ENCODE measurements at regions not wholly inside any gene's neighbourhood (a gene's known extent, or its start where the extent isn't known, plus 50 kb on each side); places are given as distances from the start of the nearest gene placed in this dataset.

DNA sequence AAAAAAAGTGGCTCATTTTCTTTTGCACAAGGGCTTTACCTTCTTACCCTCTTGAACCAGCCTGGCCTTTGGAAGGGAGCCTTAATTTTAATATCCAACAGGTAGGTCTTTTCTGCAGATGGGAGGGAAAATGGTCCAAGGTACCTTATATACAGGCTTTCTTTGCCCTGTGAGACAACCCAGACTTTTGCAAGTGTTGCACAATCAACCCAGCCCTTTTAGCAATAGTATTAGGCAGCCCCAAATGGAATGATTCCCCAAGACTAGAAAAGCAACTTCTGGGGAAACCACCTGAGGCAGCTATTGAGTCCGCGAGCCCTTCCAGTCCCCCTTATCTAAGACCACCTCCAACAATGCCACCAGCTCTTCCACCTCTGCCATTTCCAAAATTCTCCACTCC lies 1138.3 kb downstream of the XPNPEP1 start:
- no peak for DNase-seq (ENCODE audit: low read depth)

GRCh38 chr10:108784534-108784933 lies 1138.8 kb downstream of the XPNPEP1 start:
- DNase-seq (ENCODE audit: low read depth), result no peak

DNA sequence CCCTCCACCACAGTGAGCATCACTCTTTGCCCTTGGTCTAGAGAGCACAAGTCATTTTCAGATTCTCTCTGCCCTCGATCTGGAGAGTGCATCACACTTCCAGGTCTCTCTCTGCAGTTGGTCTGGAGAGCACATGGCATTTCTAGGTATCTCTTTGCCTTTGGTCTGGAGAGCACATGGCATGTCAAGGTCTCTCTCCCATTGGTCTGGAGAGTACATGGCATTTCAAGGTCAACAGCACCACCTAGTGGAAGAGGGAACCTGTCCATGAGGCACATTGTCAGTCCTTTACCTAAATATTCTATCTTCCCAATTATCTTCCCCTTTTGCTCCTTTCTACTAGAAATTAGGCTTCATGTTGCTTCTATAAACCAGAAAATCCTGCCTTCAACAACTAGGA lies 1139.4 kb downstream of the XPNPEP1 start:
- DNase-seq (ENCODE audit: low read depth), result no peak

- no peak for DNase-seq (ENCODE audit: low read depth)
Observed at GRCh38 chr10:108782411-108782810, 1140.9 kb downstream of the XPNPEP1 start.

- no peak for DNase-seq (ENCODE audit: low read depth)
Observed at GRCh38 chr10:108779501-108779900, 1143.8 kb downstream of the XPNPEP1 start.

- no peak for DNase-seq (ENCODE audit: low read depth)
Observed at GRCh38 chr10:108775911-108776475, 1147.3 kb downstream of the XPNPEP1 start.

GRCh38 chr10:108771106-108771505 lies 1152.2 kb downstream of the XPNPEP1 start:
- no peak for DNase-seq (ENCODE audit: low read depth)

DNA sequence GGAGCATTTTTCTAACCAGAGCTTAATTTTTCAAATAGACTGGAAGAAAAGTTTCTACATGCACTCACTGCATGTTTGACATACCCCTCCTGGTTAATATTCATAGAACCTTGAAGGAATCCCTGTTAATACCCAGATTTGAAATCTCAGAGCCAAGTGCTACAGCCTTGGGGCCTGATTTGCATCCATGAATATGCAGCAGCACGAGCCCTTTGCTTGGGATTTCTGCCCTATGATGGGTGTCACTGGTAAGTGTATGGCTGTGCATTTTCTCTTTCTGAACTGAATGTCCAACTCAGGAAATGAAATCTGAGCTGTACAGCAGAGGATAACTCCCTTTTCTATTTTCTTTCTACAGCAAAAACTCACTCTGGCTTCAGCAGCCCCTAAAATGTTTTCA lies 1157.5 kb downstream of the XPNPEP1 start:
- DNase-seq (ENCODE audit: low read depth), result no peak

GRCh38 chr10:108757946-108758345 lies 1165.4 kb downstream of the XPNPEP1 start:
- no peak for DNase-seq (ENCODE audit: low read depth)

DNA sequence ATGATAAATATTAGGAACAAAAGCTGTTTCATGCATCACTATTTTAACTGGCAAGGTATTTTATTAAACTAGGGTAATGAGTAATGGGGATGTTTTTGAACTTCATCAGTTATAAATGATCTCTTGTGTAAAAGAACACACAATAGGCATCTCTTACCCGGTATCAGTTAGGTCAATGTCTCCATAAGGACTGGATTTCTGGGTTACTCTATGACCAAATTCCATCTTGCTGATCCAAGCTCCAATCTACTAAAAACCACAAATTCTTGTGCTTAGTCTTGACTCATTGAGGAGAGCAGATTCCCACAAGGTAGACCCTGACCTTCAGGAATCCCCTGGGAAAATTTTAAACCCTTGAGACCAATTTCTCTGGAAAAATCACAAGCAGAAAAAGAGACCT lies 1167.7 kb downstream of the XPNPEP1 start:
- DNase-seq (ENCODE audit: low read depth), result no peak

- DNase-seq (ENCODE audit: low read depth), result no peak
Observed at GRCh38 chr10:108753326-108753725, 1170.0 kb downstream of the XPNPEP1 start.

DNA sequence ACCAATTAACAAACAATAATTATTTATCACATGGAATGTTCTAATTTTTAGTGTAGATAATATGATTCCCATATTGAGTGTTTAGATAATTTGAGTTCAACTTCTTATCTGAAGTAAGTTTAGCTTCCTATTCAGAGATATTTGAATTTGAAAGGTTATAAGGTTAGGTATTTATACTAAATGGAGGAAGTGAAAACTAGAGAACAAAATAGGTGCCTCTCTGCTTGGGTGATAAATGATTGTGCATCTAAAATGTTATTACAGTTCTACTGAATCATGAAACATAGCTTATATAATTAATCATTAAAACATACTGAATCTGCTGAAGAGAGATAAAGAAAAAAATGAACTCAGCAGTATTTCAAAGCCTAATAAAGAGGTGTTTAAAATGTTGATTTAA lies 1174.3 kb downstream of the XPNPEP1 start:
- no peak for DNase-seq (ENCODE audit: low read depth)

- DNase-seq (ENCODE audit: low read depth), result no peak
Observed at GRCh38 chr10:108736111-108736510, 1187.2 kb downstream of the XPNPEP1 start.

- no peak for DNase-seq (ENCODE audit: low read depth)
Observed at GRCh38 chr10:108735380-108735779, 1187.9 kb downstream of the XPNPEP1 start.

- DNase-seq (ENCODE audit: low read depth), result no peak
Observed at GRCh38 chr10:108721874-108722273, 1201.4 kb downstream of the XPNPEP1 start.

- DNase-seq (ENCODE audit: low read depth), result no peak
Observed at GRCh38 chr10:108716352-108716751, 1207.0 kb downstream of the XPNPEP1 start.

- DNase-seq (ENCODE audit: low read depth), result no peak
Observed at GRCh38 chr10:108709927-108710722, 1213.2 kb downstream of the XPNPEP1 start.

GRCh38 chr10:108708363-108708762 lies 1214.9 kb downstream of the XPNPEP1 start:
- DNase-seq (ENCODE audit: low read depth), result no peak

DNA sequence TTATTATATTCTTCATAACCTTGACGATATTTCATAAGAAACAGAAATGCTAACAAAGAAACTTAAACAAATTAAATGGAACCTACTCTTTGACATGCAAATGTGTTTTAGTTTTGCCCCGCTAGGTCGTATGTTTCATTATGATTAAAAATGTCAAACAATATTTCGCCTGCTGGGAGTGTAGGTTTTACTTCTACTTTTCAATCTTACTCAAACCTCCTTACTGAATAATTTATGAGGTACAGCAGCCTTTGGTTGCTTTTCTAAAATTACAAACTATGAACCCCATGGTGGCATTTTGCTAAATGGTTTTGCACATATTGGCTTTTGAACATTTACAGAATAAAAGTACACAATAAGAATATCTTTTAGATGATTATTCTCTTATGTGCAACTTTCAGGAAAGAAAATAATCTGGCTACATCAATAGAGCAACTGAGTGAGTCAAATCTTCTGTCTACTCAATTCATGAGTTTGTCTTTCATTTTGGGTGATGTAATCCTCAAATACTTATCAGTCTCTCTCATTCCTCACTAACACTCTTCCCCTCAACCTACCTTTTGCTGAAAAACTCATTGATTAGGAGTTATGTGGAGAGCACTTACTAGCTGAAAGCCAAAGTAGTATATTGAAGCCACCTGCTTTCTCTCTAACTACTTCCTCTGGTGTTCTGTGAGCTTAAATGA lies 1226.4 kb downstream of the XPNPEP1 start:
- no peak for DNase-seq (ENCODE audit: low read depth)

DNA sequence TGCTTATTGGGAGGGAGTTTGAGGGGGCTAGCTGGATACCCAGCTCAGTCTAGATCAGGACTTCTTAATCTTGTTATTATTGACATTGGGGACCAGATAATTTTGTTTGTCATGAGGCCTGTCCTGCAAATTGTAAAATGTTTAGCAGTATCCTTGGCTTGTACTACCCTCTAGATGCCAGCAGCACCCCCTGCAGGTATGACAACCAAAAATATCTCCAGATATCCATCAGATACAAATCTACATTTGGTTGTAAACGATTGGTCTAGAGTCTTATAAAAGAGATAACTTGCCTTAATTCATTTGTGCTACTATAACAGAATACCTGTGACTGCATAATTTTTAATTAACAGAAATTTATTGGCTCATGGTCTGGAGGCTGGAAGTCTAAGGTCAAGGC lies 1232.2 kb downstream of the XPNPEP1 start:
- DNase-seq (ENCODE audit: low read depth), result no peak

- no peak for DNase-seq (ENCODE audit: low read depth)
Observed at GRCh38 chr10:108690530-108690929, 1232.8 kb downstream of the XPNPEP1 start.

DNA sequence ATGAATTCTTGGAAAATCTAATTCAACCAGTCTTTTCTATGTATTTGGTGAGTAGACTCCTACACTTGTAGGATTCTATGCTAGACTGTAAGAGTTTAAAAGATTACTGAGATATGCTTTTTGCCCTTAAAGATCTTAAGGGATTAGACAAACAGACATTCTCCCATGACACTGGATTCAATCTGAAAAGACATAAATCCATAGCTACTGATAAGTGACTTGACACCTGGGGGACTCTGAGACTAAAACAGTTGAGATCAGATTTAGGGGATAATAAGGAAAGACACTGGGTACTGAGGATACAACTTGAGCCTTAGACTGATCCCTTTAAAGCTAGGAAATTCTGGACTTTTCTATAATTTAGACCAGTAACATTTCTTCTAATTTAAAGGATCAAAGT lies 1233.4 kb downstream of the XPNPEP1 start:
- no peak for DNase-seq (ENCODE audit: low read depth)

GRCh38 chr10:108688314-108688713 lies 1235.0 kb downstream of the XPNPEP1 start:
- DNase-seq (ENCODE audit: low read depth), result no peak

Data from HS-27A (cell line).